HEK293T (cell line): ENCODE measurements at regions not wholly inside any gene's neighbourhood (a gene's known extent, or its start where the extent isn't known, plus 50 kb on each side); places are given as distances from the start of the nearest gene placed in this dataset.

Experiments
- ARNT ChIP-seq: fragments of 450-650 bp; IDR thresholded peaks from 2 replicates; pipeline ENCODE4 v1.6.1; 2017; ENCODE audit warnings: mild to moderate bottlenecking
- BHLHE40 ChIP-seq: fragments of 450-650 bp; IDR thresholded peaks from 2 replicates; pipeline ENCODE4 v1.6.1; 2016; ENCODE audit warnings: mild to moderate bottlenecking, moderate library complexity, borderline replicate concordance
- CTBP1 ChIP-seq: fragments of 450-650 bp; IDR thresholded peaks from 2 replicates; pipeline ENCODE4 v1.6.1; 2016; ENCODE audit warnings: borderline replicate concordance
- ELF4 ChIP-seq: fragments of 450-650 bp; IDR thresholded peaks from 2 replicates; pipeline ENCODE4 v1.6.1; 2017; ENCODE audit warnings: antibody characterized with exemption
- FOXK2 ChIP-seq: fragments of 450-650 bp; IDR thresholded peaks from 2 replicates; pipeline ENCODE4 v1.6.1; 2016; ENCODE audit warnings: mild to moderate bottlenecking
- FOXM1 ChIP-seq: fragments of 450-650 bp; IDR thresholded peaks from 2 replicates; pipeline ENCODE4 v1.6.1; 2017; ENCODE audit warnings: mild to moderate bottlenecking, borderline replicate concordance
- HDGF ChIP-seq: fragments of 450-650 bp; IDR thresholded peaks from 2 replicates; pipeline ENCODE4 v1.6.1; 2017; ENCODE audit warnings: antibody characterized with exemption, borderline replicate concordance
- L3MBTL2 ChIP-seq: fragments of 450-650 bp; conservative IDR thresholded peaks from 2 replicates; pipeline ENCODE4 v1.6.1; 2016; ENCODE audit warnings: mild to moderate bottlenecking
- PKNOX1 ChIP-seq: fragments of 450-650 bp; IDR thresholded peaks from 2 replicates; pipeline ENCODE4 v1.6.1; 2016
- SP1 ChIP-seq: fragments of 450-650 bp; IDR thresholded peaks from 2 replicates; pipeline ENCODE4 v1.6.1; 2017
- SUZ12 ChIP-seq: fragments of 450-650 bp; IDR thresholded peaks from 2 replicates; pipeline ENCODE4 v1.6.1; 2016; ENCODE audit warnings: mild to moderate bottlenecking
- TARDBP ChIP-seq: fragments of 450-650 bp; IDR thresholded peaks from 2 replicates; pipeline ENCODE4 v1.6.1; 2016

- TF ChIP-seq CTBP1 (no peak), FOXM1 (no peak), ARNT (no peak), ELF4 (no peak), FOXK2 (no peak), PKNOX1 (no peak), BHLHE40 (no peak), L3MBTL2 (no peak), SUZ12 (no peak), HDGF (no peak), TARDBP (no peak), SP1 (no peak)
Measured at GRCh38 chr3:181267312-181267711, 277.8 kb upstream of the DNAJC19 start.
